ENCODE measurements at regions not wholly inside any gene's neighbourhood (a gene's known extent, or its start where the extent isn't known, plus 50 kb on each side); places are given as distances from the start of the nearest gene placed in this dataset.
"Not testable (repeated sequence)": the region's sequence is repeated elsewhere in the genome, so short reads cannot be mapped to it uniquely, and the experiment has no call there.

GRCh38 chr5:17846496-17846895 is 212.2 kb downstream of the TAF11L14 start:
- no peaks in the 10 kb centered on the region for H3K4me1 Mint-ChIP-seq
- no peak overlapping the region for H3K27ac Mint-ChIP-seq
- peaks cover 13% of the 10 kb centered on the region for H3K9me3 Mint-ChIP-seq
- H3K27me3 Mint-ChIP-seq (ENCODE audit: low read depth) = no peaks in the 10 kb centered on the region
- no peak for TF ChIP-seq CTCF (IDR thresholded peaks at IDR 0.05; ENCODE audit: unreplicated experiment in 3 of 3)
- no peak overlapping the region for H3K4me3 Mint-ChIP-seq
- H3K36me3 Mint-ChIP-seq (ENCODE audit: low read depth) = no peaks in the 10 kb centered on the region

- no peak for TF ChIP-seq CTCF (IDR thresholded peaks at IDR 0.05; ENCODE audit: unreplicated experiment in 3 of 3)
- Mint-ChIP-seq H3K27me3 (ENCODE audit: low read depth) (no peaks in the 10 kb centered on the region), H3K9me3 (peaks cover 5% of the 10 kb centered on the region), H3K36me3 (ENCODE audit: low read depth) (no peaks in the 10 kb centered on the region), H3K4me3 (no peak overlapping the region), H3K27ac (no peak overlapping the region), H3K4me1 (peaks cover under 1% of the 10 kb centered on the region)
Measured at GRCh38 chr5:17847286-17847685, 213.0 kb downstream of the TAF11L14 start.

- H3K9me3 Mint-ChIP-seq = no peaks in the 10 kb centered on the region
- H3K27me3 Mint-ChIP-seq (ENCODE audit: low read depth) = no peaks in the 10 kb centered on the region
- H3K27ac Mint-ChIP-seq = peak overlapping the region in 2 of 3 experiments; percentile 30 to 63
- no peak for TF ChIP-seq CTCF (IDR thresholded peaks at IDR 0.05; ENCODE audit: unreplicated experiment in 3 of 3)
- H3K4me1 Mint-ChIP-seq = peaks cover 10% of the 10 kb centered on the region
- no peaks in the 10 kb centered on the region for H3K36me3 Mint-ChIP-seq (ENCODE audit: low read depth)
- H3K4me3 Mint-ChIP-seq = no peak overlapping the region
Measured at GRCh38 chr5:17852111-17852510, 217.9 kb downstream of the TAF11L14 start.

DNA sequence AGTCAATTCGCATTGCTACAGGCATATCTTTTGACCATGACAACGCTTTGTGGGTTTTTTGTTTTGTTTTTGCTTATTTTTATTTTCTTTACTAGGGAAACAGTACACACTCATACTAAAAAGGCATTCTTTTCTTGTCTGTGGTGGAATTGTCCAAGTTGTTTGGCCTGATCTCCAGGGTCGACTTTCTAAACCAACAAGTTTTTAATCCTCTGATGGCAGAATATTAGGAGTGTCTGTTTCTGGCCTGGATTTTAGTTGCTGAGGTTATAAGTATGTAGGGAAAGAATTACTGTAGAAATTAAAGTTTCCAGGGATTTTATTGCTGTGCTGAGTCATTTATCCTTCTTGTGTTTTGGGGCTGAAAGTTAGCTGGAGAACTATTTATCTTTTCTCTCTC is 218.5 kb downstream of the TAF11L14 start:
- Mint-ChIP-seq H3K4me1 (peaks cover 10% of the 10 kb centered on the region), H3K36me3 (ENCODE audit: low read depth) (no peaks in the 10 kb centered on the region), H3K9me3 (no peaks in the 10 kb centered on the region), H3K27ac (peak overlapping the region; percentile 30 to 63 (median 34)), H3K4me3 (no peak overlapping the region), H3K27me3 (ENCODE audit: low read depth) (no peaks in the 10 kb centered on the region)
- TF ChIP-seq CTCF (IDR thresholded peaks at IDR 0.05; ENCODE audit: unreplicated experiment in 3 of 3) = no peak

DNA sequence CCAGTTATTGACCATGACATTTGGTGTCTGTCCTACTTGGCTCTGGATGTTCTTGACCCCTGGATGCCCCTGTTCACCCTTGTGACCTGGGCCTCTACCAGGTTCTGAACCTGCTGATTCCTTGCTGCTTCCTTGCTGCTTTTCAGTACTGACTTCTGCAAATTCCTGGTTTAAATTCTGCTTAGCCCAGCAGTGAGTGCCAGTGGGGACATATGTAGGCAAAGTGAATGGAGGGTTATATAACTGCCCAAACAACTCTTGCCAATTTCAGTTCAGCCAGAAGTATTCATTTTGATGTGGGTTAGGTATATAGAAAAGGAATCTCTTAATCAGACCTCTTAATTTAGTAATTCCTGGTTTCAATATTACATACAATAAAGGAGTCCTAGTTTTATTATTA is 220.6 kb downstream of the TAF11L14 start:
- Mint-ChIP-seq H3K36me3 (ENCODE audit: low read depth) (no peaks in the 10 kb centered on the region), H3K27me3 (ENCODE audit: low read depth) (no peaks in the 10 kb centered on the region), H3K4me3 (no peak overlapping the region), H3K27ac (no peak overlapping the region), H3K4me1 (peaks cover 10% of the 10 kb centered on the region), H3K9me3 (no peaks in the 10 kb centered on the region)
- no peak for TF ChIP-seq CTCF (IDR thresholded peaks at IDR 0.05; ENCODE audit: unreplicated experiment in 3 of 3)

- Mint-ChIP-seq H3K4me1 (no peaks in the 10 kb centered on the region), H3K27ac (no peak overlapping the region), H3K27me3 (ENCODE audit: low read depth) (peaks cover 3% of the 10 kb centered on the region), H3K9me3 (peaks cover 12% of the 10 kb centered on the region), H3K36me3 (ENCODE audit: low read depth) (no peaks in the 10 kb centered on the region), H3K4me3 (no peak overlapping the region)
- TF ChIP-seq CTCF (IDR thresholded peaks at IDR 0.05; ENCODE audit: unreplicated experiment in 3 of 3) = no peak
Measured at GRCh38 chr5:17860660-17861315, 226.5 kb downstream of the TAF11L14 start.

- not testable (repeated sequence) for H3K27ac Mint-ChIP-seq; H3K27me3 Mint-ChIP-seq (ENCODE audit: low read depth); H3K36me3 Mint-ChIP-seq (ENCODE audit: low read depth); H3K4me3 Mint-ChIP-seq; H3K4me1 Mint-ChIP-seq
- peaks cover 27% of the 10 kb centered on the region for H3K9me3 Mint-ChIP-seq
Measured at GRCh38 chr5:17864903-17865302, 230.6 kb downstream of the TAF11L14 start.

GRCh38 chr5:17865966-17866365 is 231.7 kb downstream of the TAF11L14 start:
- not testable (repeated sequence) for H3K27me3 Mint-ChIP-seq (ENCODE audit: low read depth); H3K36me3 Mint-ChIP-seq (ENCODE audit: low read depth); H3K27ac Mint-ChIP-seq; H3K4me1 Mint-ChIP-seq; H3K4me3 Mint-ChIP-seq
- peaks cover 27% of the 10 kb centered on the region for H3K9me3 Mint-ChIP-seq
